ENCODE measurements at regions not wholly inside any gene's neighbourhood (a gene's known extent, or its start where the extent isn't known, plus 50 kb on each side); places are given as distances from the start of the nearest gene placed in this dataset.

GRCh38 chr14:79961197-79961596, 250.1 kb downstream of the DIO2 start:
- TF ChIP-seq, protein P1, sequence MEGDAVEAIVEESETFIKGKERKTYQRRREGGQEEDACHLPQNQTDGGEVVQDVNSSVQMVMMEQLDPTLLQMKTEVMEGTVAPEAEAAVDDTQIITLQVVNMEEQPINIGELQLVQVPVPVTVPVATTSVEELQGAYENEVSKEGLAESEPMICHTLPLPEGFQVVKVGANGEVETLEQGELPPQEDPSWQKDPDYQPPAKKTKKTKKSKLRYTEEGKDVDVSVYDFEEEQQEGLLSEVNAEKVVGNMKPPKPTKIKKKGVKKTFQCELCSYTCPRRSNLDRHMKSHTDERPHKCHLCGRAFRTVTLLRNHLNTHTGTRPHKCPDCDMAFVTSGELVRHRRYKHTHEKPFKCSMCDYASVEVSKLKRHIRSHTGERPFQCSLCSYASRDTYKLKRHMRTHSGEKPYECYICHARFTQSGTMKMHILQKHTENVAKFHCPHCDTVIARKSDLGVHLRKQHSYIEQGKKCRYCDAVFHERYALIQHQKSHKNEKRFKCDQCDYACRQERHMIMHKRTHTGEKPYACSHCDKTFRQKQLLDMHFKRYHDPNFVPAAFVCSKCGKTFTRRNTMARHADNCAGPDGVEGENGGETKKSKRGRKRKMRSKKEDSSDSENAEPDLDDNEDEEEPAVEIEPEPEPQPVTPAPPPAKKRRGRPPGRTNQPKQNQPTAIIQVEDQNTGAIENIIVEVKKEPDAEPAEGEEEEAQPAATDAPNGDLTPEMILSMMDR (IDR thresholded peaks at IDR 0.05), result no peak
- TF ChIP-seq POLR2A (IDR thresholded peaks at IDR 0.05), result no peak

Data from uterus (tissue), 2 donors.